SU-DHL-6 (cell line): ENCODE measurements at regions not wholly inside any gene's neighbourhood (a gene's known extent, or its start where the extent isn't known, plus 50 kb on each side); places are given as distances from the start of the nearest gene placed in this dataset.

ENCODE experiments used
- H2AFZ ChIP-seq: fragments of 200-600 bp; sonication (generic); 2 replicates; pipeline ENCODE4 v1.6.1; 2014; ENCODE audit warnings: low read depth, mild to moderate bottlenecking, moderate library complexity, mixed read lengths, antibody characterized with exemption, low read length; ENCODE audit not compliant: severe bottlenecking
- H3F3A ChIP-seq: fragments of 200-600 bp; shearing (Covaris generic); 2 replicates; pipeline ENCODE4 v1.6.0; 2016; ENCODE audit warnings: antibody characterized with exemption, mild to moderate bottlenecking; ENCODE audit not compliant: insufficient read depth
- H3K27ac ChIP-seq: fragments of 200-600 bp; sonication (generic); 2 replicates; pipeline ENCODE4 v1.5.1; 2016; ENCODE audit warnings: low read depth, mild to moderate bottlenecking, low read length, moderate library complexity, mixed read lengths
- H3K27me3 ChIP-seq: fragments of 200-600 bp; sonication (generic), shearing (Covaris generic); 2 replicates; pipeline ENCODE4 v1.6.0; 2014; ENCODE audit warnings: mild to moderate bottlenecking, low read length
- H3K36me3 ChIP-seq: fragments of 200-600 bp; sonication (generic); 2 replicates; pipeline ENCODE4 v1.6.1; 2014; ENCODE audit warnings: mild to moderate bottlenecking, low read length, mixed read lengths
- H3K4me2 ChIP-seq: fragments of 300-600, 200-600 bp; shearing (Covaris generic), sonication (generic); 2 replicates; pipeline ENCODE4 v1.6.0; 2014; ENCODE audit warnings: low read length, low read depth, mild to moderate bottlenecking; ENCODE audit not compliant: poor library complexity, severe bottlenecking
- H3K4me3 ChIP-seq: fragments of 200-600 bp; sonication (generic); 2 replicates; pipeline ENCODE4 v1.5.1; 2014; ENCODE audit warnings: antibody characterized with exemption, low read length, mild to moderate bottlenecking, mixed read lengths; ENCODE audit not compliant: insufficient read depth, poor library complexity, severe bottlenecking
- H3K79me2 ChIP-seq: fragments of 200-600 bp; sonication (generic); 2 replicates; pipeline ENCODE4 v1.6.1; 2014; ENCODE audit warnings: mild to moderate bottlenecking, low read length, moderate library complexity; ENCODE audit not compliant: insufficient read depth
- H3K9ac ChIP-seq: fragments of 200-600 bp; sonication (generic); 2 replicates; pipeline ENCODE4 v1.7.0; 2014; ENCODE audit warnings: mild to moderate bottlenecking, low read length
- H3K9me2 ChIP-seq: fragments of 200-600 bp; sonication (generic); replicated peaks from 2 replicates; pipeline ENCODE4 v1.6.1; 2014; ENCODE audit warnings: low read length; ENCODE audit not compliant: insufficient read depth
- H3K9me3 ChIP-seq: fragments of 200-600 bp; sonication (generic); 2 replicates; pipeline ENCODE4 v1.6.1; 2014; ENCODE audit warnings: low read length, mixed read lengths; ENCODE audit not compliant: insufficient read depth
- H4K20me1 ChIP-seq: fragments of 200-600 bp; sonication (generic); 2 replicates; pipeline ENCODE4 v1.6.1; 2014; ENCODE audit warnings: low read depth, mild to moderate bottlenecking, antibody characterized with exemption, low read length, moderate library complexity, mixed read lengths
- EZH2phosphoT487 ChIP-seq: fragments of 200-600 bp; sonication (generic), shearing (Covaris generic); conservative IDR thresholded peaks from 2 replicates; pipeline ENCODE4 v1.6.1; 2018; ENCODE audit warnings: mild to moderate bottlenecking, antibody characterized with exemption, low read length, moderate library complexity, mixed read lengths
- TF ChIP-seq, protein P1 (sequence below): fragments of 200-600 bp; sonication (generic); IDR thresholded peaks from one replicate; pipeline ENCODE4 v1.5.1; 2017; ENCODE audit warnings: antibody characterized with exemption, mild to moderate bottlenecking, low read length, moderate library complexity; ENCODE audit not compliant: insufficient read depth, poor library complexity, severe bottlenecking

DNA sequence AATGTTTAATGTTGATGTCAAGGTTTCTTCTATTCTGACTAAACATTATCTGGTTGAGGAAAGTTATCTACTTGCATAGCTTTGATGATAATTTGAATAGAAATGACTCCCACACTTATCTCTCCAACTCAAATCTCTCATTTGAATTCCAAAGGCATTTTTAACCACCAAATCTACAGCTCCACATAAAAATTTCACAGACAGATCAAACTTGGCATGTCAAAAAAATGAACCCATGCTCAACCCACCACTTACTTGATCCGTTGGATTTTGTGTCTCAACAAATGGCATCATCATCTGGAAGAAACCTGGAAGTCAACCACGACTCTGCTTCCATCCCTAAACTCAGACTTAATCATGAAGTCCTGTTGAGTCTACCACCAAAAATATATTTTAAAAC lies 1050.4 kb downstream of the EFNB2 start:
- TF ChIP-seq, protein P1, sequence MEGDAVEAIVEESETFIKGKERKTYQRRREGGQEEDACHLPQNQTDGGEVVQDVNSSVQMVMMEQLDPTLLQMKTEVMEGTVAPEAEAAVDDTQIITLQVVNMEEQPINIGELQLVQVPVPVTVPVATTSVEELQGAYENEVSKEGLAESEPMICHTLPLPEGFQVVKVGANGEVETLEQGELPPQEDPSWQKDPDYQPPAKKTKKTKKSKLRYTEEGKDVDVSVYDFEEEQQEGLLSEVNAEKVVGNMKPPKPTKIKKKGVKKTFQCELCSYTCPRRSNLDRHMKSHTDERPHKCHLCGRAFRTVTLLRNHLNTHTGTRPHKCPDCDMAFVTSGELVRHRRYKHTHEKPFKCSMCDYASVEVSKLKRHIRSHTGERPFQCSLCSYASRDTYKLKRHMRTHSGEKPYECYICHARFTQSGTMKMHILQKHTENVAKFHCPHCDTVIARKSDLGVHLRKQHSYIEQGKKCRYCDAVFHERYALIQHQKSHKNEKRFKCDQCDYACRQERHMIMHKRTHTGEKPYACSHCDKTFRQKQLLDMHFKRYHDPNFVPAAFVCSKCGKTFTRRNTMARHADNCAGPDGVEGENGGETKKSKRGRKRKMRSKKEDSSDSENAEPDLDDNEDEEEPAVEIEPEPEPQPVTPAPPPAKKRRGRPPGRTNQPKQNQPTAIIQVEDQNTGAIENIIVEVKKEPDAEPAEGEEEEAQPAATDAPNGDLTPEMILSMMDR, result no peak
- TF ChIP-seq EZH2phosphoT487, result no peak
- H3K27me3 ChIP-seq, result no peaks in the 10 kb centered on the region
- H3K9ac ChIP-seq, result no peak overlapping the region
- H4K20me1 ChIP-seq, result no peaks in the 10 kb centered on the region
- no peaks in the 10 kb centered on the region for H3F3A ChIP-seq
- H3K9me3 ChIP-seq, result no peaks in the 10 kb centered on the region
- H2AFZ ChIP-seq, result no peak overlapping the region
- no peaks in the 10 kb centered on the region for H3K9me2 ChIP-seq
- no peak overlapping the region for H3K4me3 ChIP-seq
- no peaks in the 10 kb centered on the region for H3K79me2 ChIP-seq
- H3K36me3 ChIP-seq, result no peaks in the 10 kb centered on the region
- H3K4me2 ChIP-seq, result no peak overlapping the region
- no peak overlapping the region for H3K27ac ChIP-seq

DNA sequence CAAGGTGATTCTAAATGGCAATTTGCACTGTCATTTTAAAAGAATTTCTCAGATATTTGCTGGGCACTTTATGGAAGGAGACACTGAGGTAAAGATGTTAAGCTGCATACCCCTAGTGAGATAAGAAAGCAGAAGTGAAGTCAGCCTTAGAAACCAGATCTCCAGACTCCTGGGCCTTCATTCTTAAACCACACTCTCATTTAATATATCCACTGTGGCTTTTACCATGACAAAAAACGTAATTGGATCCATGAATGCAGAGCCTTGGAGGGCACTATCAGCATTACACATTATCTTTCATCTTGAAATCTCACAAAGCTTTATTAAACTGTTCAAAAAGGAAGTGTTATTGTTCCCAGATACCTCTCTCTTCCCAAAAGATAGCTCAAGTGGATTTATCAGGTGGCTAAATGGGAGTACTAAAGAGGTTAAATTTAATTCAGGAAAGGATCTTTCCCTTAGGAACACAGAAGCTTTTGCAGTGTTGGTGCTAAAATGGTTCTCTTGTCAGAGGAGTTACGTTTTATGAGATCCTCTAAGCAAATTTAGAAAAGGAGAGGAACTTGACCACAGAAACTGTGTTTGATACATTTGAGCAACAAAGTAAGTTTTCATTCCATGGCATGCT lies 1060.4 kb downstream of the EFNB2 start:
- Histone ChIP-seq H4K20me1 (no peaks in the 10 kb centered on the region), H2AFZ (no peak overlapping the region)

DNA sequence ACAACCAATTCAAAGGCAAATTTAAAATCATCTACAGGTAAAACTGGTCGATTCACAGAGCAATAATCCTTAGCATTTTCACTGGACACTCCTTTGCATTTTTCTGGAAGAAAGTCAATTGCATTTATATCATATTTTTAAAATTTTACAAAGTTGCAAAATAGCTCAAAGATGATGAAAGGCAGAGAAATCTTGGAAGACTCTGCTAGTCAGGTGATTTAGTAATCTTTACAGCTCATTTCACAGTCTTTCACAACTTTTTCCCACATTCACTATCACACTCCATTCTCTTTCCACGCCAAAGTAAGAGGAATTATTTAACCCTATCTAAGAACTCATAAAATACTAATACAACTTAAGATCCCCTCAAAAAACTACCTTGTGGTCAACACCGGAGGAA lies 1063.8 kb downstream of the EFNB2 start:
- Histone ChIP-seq H3K27ac (no peak overlapping the region), H3K79me2 (no peaks in the 10 kb centered on the region), H3K9me3 (no peaks in the 10 kb centered on the region), H3K4me3 (no peak overlapping the region), H2AFZ (no peak overlapping the region), H3K9me2 (no peaks in the 10 kb centered on the region), H3K4me2 (no peak overlapping the region), H3K36me3 (no peaks in the 10 kb centered on the region), H3K9ac (no peak overlapping the region), H4K20me1 (no peaks in the 10 kb centered on the region), H3F3A (no peaks in the 10 kb centered on the region), H3K27me3 (no peaks in the 10 kb centered on the region)
- TF ChIP-seq, protein P1, result no peak
- no peak for TF ChIP-seq EZH2phosphoT487

More for the DNA sequence above, 1060.4 kb downstream of the EFNB2 start:
- no peak overlapping the region for H3K4me2 ChIP-seq
- H3K36me3 ChIP-seq, result no peaks in the 10 kb centered on the region
- TF ChIP-seq, protein P1, result no peak
- TF ChIP-seq EZH2phosphoT487, result no peak
- H3K79me2 ChIP-seq, result no peaks in the 10 kb centered on the region
- no peak overlapping the region for H3K4me3 ChIP-seq
- no peaks in the 10 kb centered on the region for H3K9me2 ChIP-seq
- H3K9ac ChIP-seq, result no peak overlapping the region
- H3K27me3 ChIP-seq, result no peaks in the 10 kb centered on the region
- no peaks in the 10 kb centered on the region for H3F3A ChIP-seq
- no peaks in the 10 kb centered on the region for H3K9me3 ChIP-seq
- no peak overlapping the region for H3K27ac ChIP-seq
